NCI-H748 treated with DMSO at 0.1 percent for 48 hours (cell line): ENCODE measurements at regions not wholly inside any gene's neighbourhood (a gene's known extent, or its start where the extent isn't known, plus 50 kb on each side); places are given as distances from the start of the nearest gene placed in this dataset.

Experiments used
- DNase-seq: peaks from one replicate; lab custom pipeline; 2025; lab: John Stamatoyannopoulos, UW

GRCh38 chr13:33891196-33891742 lies 73.3 kb downstream of the RFC3 start:
- no peak for DNase-seq

GRCh38 chr13:33893559-33893958 lies 75.6 kb downstream of the RFC3 start:
- DNase-seq, result no peak

- no peak for DNase-seq
These were observed 86.5 kb downstream of the RFC3 start for GRCh38 chr13:33904431-33904830.

GRCh38 chr13:33908116-33908515 lies 90.2 kb downstream of the RFC3 start:
- DNase-seq, result no peak

- DNase-seq, result no peak
These were observed 92.3 kb downstream of the RFC3 start for GRCh38 chr13:33910255-33910654.

- DNase-seq, result no peak
These were observed 93.6 kb downstream of the RFC3 start for GRCh38 chr13:33911521-33911920.

GRCh38 chr13:33913829-33914228 lies 95.9 kb downstream of the RFC3 start:
- DNase-seq, result peak; percentile 29

GRCh38 chr13:33917190-33917589 lies 99.2 kb downstream of the RFC3 start:
- no peak for DNase-seq

- peak; percentile 65 for DNase-seq
These were observed 100.4 kb downstream of the RFC3 start for GRCh38 chr13:33918199-33918932.

- DNase-seq, result no peak
These were observed 101.2 kb downstream of the RFC3 start for GRCh38 chr13:33919120-33919519.

GRCh38 chr13:33925563-33925962 lies 107.6 kb downstream of the RFC3 start:
- no peak for DNase-seq

GRCh38 chr13:33927315-33927714 lies 109.4 kb downstream of the RFC3 start:
- DNase-seq, result no peak

- peak; percentile 59 for DNase-seq
These were observed 113.7 kb downstream of the RFC3 start for GRCh38 chr13:33931397-33932311.

- DNase-seq, result no peak
These were observed 114.9 kb downstream of the RFC3 start for GRCh38 chr13:33932769-33933406.

- DNase-seq, result no peak
These were observed 115.9 kb downstream of the RFC3 start for GRCh38 chr13:33933810-33934209.

- DNase-seq, result no peak
These were observed 116.4 kb downstream of the RFC3 start for GRCh38 chr13:33934343-33934742.

GRCh38 chr13:33934951-33935371 lies 117.0 kb downstream of the RFC3 start:
- no peak for DNase-seq

- DNase-seq, result no peak
These were observed 118.0 kb downstream of the RFC3 start for GRCh38 chr13:33935969-33936368.

- no peak for DNase-seq
These were observed 119.6 kb downstream of the RFC3 start for GRCh38 chr13:33937373-33938098.

GRCh38 chr13:33940256-33940655 lies 122.3 kb downstream of the RFC3 start:
- no peak for DNase-seq

GRCh38 chr13:33940898-33941297 lies 122.9 kb downstream of the RFC3 start:
- DNase-seq, result no peak

- no peak for DNase-seq
These were observed 127.5 kb downstream of the RFC3 start for GRCh38 chr13:33945477-33945876.
